ENCODE measurements at regions not wholly inside any gene's neighbourhood (a gene's known extent, or its start where the extent isn't known, plus 50 kb on each side); places are given as distances from the start of the nearest gene placed in this dataset.
"Not testable (repeated sequence)": the region's sequence is repeated elsewhere in the genome, so short reads cannot be mapped to it uniquely, and the experiment has no call there.

DNA sequence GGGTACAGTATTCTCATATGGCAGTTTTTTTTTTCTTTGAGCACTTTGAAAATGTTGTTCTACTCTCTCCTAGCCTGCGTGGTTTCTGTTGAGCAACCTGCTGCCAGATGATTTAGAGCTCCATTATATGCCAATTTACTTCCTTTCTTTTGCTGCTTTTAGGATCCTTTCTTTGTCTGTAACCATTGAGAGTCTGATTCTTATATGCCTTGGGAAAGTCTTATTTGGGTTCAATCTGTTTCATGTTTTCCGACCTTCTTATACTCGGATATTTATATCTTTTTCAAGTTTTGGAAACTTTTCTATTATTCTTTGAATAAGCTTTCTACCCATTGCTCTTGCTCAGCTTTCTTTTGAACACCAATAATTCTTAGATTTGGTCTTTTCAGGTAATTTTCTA lies 138.1 kb upstream of the RAG2 start:
- DNase-seq: no peak

DNA sequence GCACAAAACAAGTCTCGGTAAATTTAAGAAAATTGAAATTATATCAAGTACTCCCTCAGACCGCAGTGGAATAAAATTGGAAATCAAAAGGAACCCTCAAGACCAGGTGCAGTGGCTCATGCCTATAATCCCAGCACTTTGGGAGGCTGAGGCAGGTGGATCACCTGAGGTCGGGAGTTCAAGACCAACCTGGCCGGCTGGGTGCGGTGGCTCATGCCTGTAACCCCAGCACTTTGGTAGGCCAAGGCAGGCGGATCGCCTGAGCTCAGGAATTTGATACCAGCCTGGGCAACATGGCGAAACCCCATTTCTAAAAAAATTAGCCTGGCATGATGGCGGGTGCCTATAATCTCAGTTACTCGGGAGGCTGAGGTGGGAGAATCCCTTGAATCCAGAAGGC lies 135.7 kb upstream of the RAG2 start:
- DNase-seq: not testable (repeated sequence)

DNA sequence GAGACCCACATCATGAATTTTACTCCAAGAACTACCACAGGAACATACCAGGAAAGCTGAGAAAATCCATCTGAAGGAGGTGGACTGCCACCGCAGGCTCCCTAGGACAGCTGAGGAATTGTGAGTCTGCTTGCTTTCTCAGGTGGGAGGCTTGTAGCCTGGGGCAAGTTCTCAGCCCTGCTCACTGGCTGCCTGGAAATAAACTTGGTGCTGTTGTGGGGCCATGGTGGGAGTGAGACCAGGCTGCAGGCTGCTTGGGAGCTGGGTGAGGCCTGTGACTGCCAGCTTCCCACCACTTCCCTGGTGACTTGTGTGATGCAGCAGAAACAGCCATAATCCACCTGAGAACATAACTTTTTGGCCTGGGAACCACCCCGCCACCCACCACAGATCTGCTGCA lies 132.7 kb upstream of the RAG2 start:
- no peak for DNase-seq

DNA sequence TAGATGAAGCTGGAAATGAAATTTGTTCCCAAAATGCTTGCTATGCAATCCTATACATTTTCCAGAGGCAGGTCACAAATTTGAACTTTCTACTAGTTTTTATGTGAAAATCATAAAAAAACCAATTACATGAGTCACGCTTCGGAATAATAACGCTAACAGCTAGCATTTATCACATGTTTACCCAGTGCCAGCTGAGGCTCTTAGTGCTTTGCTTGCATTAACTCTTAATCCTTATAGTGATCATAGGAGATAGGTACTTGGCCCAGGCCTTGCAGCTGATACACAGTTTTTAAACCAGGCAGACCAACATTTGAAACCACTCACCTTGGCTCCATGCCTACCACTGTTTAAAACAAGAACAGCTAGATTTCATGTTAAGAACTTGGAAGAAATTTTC lies 131.8 kb upstream of the RAG2 start:
- no peak for DNase-seq

DNA sequence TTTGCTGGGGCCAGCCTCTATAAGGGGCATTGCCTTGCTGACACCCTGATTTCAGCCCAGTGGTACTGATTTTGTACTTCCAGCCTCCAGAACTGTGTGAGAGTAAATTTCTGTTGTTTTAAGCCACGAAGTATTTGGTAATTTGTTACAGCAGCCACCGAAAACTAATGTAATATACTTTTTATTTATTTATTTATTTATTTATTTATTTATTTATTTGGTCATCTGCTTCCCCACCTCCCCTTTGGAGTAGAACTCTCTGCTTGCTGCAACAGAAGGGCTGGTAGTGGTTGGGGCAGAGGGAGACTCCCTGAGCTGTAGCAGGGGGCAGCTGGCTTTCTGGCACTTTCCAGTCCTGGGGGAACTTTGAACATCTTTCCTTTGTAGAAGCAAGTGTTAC lies 128.4 kb upstream of the RAG2 start:
- no peak for DNase-seq

DNA sequence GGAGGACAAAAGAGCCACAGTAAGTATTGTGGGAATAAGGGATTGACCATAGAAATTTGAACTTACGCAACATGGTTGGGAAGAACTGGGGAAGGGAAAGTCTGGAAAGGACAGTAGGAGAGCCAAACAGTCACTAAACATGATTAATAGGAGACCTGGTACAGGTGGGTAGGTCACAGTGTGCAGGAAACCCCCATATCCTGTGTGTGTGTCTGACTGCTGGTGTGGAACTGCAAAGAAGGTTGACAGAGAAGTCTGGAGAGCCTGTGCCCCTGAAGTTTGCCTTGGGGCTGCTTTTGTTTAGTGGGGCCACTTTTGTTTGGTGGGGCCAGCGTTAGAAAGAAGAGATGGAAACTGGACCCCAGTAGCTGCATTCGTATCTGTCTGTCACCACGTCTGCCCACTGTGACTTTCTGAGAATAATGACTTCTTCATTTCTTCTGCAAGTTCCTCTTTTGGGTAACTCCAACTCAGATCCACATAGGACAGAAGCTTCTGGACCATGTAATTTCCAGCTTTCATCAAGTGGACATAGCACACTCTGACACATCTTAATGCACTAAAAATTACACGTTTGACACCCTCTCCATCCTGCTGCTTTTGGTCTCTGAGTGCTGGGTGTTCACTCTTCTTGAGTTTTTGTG lies 126.8 kb upstream of the RAG2 start:
- DNase-seq: no peak

DNA sequence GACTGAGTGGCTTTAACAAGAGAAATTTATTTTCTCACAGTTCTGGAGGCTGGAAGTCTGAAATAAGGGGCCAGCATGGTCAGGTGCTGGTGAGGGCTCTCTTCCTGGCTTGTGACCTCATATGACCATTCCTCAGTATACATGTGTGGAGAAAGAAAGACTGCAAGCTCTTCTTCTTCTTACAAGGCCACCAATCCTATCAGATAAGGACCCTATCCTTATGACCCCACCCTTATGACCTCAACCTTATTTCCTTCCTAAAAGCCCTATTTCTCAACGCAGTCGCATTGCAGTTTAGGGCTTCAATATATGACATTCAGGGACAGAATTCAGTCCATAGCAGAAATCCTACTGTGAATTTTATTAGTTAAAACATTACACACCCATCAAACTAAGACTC lies 124.4 kb upstream of the RAG2 start:
- DNase-seq: no peak

DNA sequence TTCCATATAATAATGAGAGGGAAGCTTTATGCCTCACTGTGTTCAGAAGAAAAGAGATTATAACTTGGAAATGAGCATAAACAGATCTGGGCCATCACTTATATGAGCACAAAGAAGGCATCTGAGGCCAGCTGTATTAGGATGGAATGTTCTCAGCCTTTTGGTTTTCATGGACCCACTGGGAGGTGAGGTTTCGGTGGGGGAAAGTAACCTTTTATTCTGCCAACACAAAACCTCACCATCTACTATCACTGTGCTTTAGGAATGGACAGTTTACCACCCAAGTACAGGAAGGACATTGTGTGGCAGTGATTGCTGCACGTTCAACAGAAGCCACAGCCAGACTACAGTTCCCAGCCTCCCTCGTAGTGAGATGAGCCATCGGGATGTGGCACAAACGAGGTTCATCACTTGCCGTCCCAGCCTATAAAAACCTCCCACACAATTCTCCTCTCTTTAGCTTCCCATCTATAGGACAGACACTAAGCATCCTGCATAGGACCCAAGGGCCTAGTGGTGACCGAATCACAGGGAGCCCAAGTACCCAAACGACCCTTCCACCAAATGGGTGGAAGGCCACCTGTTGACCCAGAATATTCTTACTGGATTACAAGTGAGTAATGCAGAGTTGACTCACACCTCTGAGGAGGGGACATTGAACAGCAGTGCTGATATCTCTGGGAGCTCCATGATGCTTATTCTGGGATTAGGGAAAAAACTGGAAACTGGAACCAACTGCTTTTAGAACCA lies 121.5 kb upstream of the RAG2 start:
- DNase-seq: no peak

DNA sequence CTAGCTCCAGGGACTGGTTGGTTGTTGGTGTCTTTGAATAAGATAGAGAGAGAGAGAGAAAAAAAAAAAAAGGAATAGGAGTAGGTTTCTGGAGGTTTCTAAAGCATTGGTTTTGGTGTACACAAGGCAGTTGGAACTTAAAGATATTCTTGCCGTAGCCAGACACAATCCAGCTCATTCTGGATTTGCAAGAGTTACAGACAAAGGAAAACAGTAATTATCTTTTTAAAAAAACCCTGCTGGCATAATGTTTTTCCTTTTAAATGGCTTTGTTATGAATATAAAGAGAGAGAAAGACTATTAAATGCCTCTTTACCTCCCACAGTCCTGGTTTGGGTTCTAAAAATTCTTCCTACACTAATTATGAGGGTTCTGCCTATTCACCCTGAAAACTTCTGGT lies 120.4 kb upstream of the RAG2 start:
- DNase-seq: no peak

DNA sequence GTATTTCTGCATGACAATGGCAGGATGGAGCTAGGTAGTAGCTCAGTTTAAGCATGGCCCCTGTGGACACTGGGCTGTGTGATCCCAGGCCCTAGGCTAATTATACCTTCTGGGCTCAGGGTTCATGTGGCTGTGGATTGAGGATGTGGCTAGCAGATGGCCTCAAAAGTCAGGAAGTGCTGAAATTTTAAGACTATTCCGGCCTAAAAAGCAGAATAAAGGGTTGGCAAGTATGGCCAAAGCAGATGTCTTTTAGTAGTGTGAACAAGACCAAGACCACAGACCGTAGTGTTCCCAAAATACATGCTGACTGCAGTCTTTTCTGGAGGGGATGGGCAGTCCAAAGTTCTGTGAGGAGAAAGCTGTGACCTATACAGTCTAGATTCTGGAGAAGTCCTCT lies 115.7 kb upstream of the RAG2 start:
- no peak for DNase-seq

DNA sequence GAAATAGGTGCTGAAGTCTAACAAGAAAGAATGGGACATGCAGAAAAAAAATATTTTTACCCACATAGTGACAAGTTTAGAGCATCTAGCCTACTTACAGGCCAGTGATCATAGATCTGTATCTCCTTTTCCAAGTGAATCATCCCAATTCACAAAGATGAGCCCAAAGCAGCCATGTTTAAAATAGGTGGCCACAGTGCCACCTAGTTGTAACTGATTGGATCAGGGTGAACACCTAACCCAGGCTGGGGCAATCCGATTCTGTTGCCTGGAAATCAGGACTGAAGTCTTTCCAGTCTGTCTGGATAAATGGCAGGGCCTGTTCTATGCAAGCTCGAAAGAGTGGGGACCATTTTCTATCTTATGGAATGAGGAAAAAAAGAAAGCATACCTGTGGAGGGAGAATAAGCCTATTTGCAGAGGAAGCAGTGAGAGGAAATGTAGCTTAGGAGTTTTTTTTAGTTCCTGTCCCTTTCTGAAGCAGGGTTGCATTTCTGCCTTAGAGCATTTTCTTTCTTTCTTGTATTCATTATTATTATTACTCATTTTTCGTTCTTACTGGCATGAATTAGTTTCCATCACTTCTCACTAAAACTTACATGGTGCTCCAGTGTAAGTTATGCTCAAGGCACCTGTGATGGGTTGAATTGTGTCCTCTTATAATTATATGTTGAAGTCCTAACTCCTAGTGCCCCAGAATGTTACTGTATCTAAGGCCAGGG lies 113.2 kb upstream of the RAG2 start:
- no peak for DNase-seq
